Left ventricle myocardium inferior (tissue), 1 donor: ENCODE measurements at regions not wholly inside any gene's neighbourhood (a gene's known extent, or its start where the extent isn't known, plus 50 kb on each side); places are given as distances from the start of the nearest gene placed in this dataset.

Experiments
- DNase-seq: peaks from one replicate; pipeline ENCODE4 v3.0.0-alpha.2; 2020
- H3K27ac ChIP-seq: fragments of 200-600 bp; replicated peaks from 2 replicates; pipeline ENCODE4 v1.8.0; 2021
- H3K27me3 ChIP-seq: fragments of 200-600 bp; 2 replicates; pipeline ENCODE4 v1.8.0; 2021; ENCODE audit warnings: low read depth
- H3K36me3 ChIP-seq: fragments of 200-600 bp; 2 replicates; pipeline ENCODE4 v1.8.0; 2021
- H3K4me1 ChIP-seq: fragments of 200-600 bp; 2 replicates; pipeline ENCODE4 v1.8.0; 2021
- H3K4me3 ChIP-seq: fragments of 200-600 bp; 2 replicates; pipeline ENCODE4 v1.8.0; 2021; ENCODE audit warnings: mild to moderate bottlenecking, moderate library complexity
- H3K9me3 ChIP-seq: fragments of 200-600 bp; replicated peaks from 2 replicates; pipeline ENCODE4 v1.8.0; 2021
- intact Hi-C: fragments of 100-400 bp; cut with micrococcal nuclease; formaldehyde crosslinking; loops from one replicate; pipeline ENCODE4 v1.11.0; 2022
- TF ChIP-seq, protein P1 (sequence below): fragments of 200-600 bp; IDR thresholded peaks from 2 replicates; pipeline ENCODE4 v1.8.0; 2021; ENCODE audit warnings: antibody characterized with exemption, mild to moderate bottlenecking, borderline replicate concordance
- donor health status: DM: no; HTN: yes; CAD: no; lungs with severe emphysema.

DNA sequence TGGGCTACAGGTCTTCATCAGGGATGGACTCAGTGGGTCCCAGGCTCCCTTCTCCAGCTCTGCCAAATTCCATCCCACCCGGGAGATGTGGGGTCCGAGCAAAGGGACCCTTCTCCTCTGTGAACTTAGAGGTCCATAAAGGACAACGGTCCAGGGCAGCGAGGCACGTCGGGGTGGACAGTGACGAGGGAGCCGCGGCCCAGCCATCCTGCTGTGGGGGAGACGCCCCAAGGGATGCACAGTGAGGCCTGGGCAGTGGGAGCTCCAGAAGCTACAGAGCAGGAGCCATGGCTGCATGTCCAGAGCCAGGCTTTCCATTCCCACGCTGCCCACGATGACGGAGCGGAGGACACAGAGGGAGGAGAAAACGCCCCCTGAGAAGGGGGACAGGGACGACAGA lies 107.5 kb upstream of the PPP1R26 start:
- H3K9me3 ChIP-seq = no peaks in the 10 kb centered on the region
- H3K4me3 ChIP-seq = no peak overlapping the region
- no peak overlapping the region for H3K27ac ChIP-seq
- TF ChIP-seq, protein P1, sequence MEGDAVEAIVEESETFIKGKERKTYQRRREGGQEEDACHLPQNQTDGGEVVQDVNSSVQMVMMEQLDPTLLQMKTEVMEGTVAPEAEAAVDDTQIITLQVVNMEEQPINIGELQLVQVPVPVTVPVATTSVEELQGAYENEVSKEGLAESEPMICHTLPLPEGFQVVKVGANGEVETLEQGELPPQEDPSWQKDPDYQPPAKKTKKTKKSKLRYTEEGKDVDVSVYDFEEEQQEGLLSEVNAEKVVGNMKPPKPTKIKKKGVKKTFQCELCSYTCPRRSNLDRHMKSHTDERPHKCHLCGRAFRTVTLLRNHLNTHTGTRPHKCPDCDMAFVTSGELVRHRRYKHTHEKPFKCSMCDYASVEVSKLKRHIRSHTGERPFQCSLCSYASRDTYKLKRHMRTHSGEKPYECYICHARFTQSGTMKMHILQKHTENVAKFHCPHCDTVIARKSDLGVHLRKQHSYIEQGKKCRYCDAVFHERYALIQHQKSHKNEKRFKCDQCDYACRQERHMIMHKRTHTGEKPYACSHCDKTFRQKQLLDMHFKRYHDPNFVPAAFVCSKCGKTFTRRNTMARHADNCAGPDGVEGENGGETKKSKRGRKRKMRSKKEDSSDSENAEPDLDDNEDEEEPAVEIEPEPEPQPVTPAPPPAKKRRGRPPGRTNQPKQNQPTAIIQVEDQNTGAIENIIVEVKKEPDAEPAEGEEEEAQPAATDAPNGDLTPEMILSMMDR = no peak
- DNase-seq = no peak
- H3K4me1 ChIP-seq = no peaks in the 10 kb centered on the region
- peaks cover 97% of the 10 kb centered on the region for H3K27me3 ChIP-seq
- H3K36me3 ChIP-seq = no peaks in the 10 kb centered on the region
- intact Hi-C loops = no loop called here

DNA sequence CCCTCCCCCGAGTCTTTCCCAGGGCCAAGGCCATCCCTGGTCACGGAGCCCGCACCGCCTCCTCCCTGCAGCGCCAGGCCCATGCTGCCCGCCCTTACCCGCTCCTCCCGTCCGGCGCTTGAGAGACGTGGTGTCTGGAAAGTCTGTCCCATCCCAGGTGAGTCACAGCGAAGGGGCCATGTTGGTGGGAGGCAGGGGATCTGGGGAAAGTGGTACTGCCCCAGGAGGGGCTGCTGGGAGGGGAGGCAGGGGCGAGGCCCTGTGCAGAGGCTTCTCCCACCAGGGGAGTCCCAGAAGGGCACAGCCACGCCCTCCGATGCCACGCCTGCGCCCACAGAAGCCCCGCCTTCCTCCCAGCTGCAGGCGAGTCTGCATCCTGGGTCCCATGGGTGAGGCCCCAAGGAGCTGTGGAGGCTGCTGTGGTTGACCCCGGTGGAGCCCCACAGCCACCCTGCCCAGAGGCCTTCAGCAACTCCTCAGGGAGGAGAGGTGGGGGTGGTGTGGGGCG lies 107.0 kb upstream of the PPP1R26 start:
- Histone ChIP-seq H3K36me3 (no peaks in the 10 kb centered on the region), H3K4me1 (no peaks in the 10 kb centered on the region), H3K27ac (no peak overlapping the region), H3K27me3 (peaks cover 97% of the 10 kb centered on the region), H3K4me3 (no peak overlapping the region), H3K9me3 (no peaks in the 10 kb centered on the region)
- intact Hi-C loops = no loop called here
- DNase-seq = no peak
- TF ChIP-seq, protein P1 = no peak

DNA sequence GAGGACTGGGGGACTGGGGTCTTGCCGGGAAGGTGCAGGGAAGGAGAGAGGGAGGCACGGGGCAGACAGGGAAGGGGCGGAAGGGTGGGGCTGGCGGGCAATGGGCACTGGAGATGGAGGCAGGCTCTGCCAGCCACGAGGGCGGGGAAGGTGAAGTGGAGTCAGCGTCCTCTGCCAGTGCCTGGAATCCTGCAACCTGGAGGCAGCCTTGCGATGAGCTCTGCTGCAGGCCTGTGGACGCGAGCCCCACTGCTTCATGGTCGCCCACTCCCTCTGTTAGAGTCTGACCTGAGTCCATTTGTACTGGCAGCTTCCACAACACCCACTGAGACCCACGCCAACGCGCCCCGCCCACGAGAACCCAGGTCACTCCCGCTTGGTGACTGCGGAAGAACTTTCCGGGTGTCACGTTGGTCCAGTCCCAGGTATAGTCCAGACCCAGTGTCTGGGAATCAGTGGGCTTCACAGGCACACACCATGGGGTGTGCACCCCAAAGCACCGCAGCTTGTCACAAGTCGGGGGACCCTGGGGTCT lies 106.4 kb upstream of the PPP1R26 start:
- DNase-seq = no peak
- no peaks in the 10 kb centered on the region for H3K9me3 ChIP-seq
- no peaks in the 10 kb centered on the region for H3K4me1 ChIP-seq
- intact Hi-C loops = no loop called here
- TF ChIP-seq, protein P1 = no peak
- peaks cover 97% of the 10 kb centered on the region for H3K27me3 ChIP-seq
- H3K27ac ChIP-seq = no peak overlapping the region
- H3K36me3 ChIP-seq = no peaks in the 10 kb centered on the region
- H3K4me3 ChIP-seq = no peak overlapping the region

DNA sequence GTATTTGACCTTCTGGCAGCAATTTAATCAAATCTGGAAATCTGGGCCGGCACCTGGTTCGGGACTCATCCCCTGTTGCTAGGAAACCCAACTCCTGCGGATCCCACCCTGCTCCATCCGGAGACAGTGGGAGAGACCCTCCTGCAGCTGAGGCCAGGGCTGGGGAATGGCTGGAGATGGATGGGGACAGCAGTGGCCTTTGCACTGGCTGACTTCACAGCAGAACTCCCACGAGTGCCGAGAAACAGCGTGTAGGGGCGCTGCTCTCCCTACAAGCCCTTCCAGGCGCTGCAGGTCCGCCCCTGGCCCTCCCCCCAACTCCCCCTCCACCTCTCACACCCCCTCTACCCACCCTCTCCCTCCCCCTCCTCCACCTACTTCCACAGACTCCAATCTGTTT lies 105.8 kb upstream of the PPP1R26 start:
- Histone ChIP-seq H3K9me3 (no peaks in the 10 kb centered on the region), H3K36me3 (no peaks in the 10 kb centered on the region), H3K4me3 (no peak overlapping the region), H3K27me3 (peaks cover 98% of the 10 kb centered on the region), H3K4me1 (no peaks in the 10 kb centered on the region), H3K27ac (no peak overlapping the region)
- DNase-seq = no peak
- intact Hi-C loops = no loop called here
- TF ChIP-seq, protein P1 = no peak

DNA sequence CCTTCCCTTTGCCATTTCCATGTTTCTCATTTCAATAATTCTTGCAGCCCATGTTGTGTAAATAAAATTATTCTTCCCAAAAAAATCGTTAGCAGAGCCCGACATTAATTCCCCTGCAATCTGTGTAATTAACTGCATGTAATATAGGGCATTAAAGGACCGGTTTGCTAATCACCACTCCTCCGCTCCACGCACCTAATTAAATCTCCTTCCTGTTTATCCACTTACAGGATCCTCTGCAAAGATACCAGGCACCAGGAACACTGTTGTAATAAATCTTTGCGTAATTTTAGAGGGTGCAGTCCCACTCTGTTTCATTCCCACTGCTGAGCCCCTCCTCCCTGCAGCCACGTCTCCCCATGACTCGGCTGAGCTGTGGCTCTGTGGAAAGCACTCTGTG lies 105.0 kb upstream of the PPP1R26 start:
- DNase-seq = no peak

More for the DNA sequence above, 105.0 kb upstream of the PPP1R26 start:
- Histone ChIP-seq H3K36me3 (no peaks in the 10 kb centered on the region), H3K4me3 (no peak overlapping the region), H3K9me3 (peaks cover 7% of the 10 kb centered on the region), H3K4me1 (no peaks in the 10 kb centered on the region), H3K27me3 (peaks cover 98% of the 10 kb centered on the region), H3K27ac (no peak overlapping the region)
- intact Hi-C loops = no loop called here
- TF ChIP-seq, protein P1 = no peak
